DMS153 treated with DMSO at 0.1 percent for 48 hours (cell line): ENCODE measurements at regions not wholly inside any gene's neighbourhood (a gene's known extent, or its start where the extent isn't known, plus 50 kb on each side); places are given as distances from the start of the nearest gene placed in this dataset.

Experiments used
- DNase-seq: peaks from one replicate; lab custom pipeline; 2025; ENCODE audit not compliant: unreplicated experiment; lab: John Stamatoyannopoulos, UW

DNA sequence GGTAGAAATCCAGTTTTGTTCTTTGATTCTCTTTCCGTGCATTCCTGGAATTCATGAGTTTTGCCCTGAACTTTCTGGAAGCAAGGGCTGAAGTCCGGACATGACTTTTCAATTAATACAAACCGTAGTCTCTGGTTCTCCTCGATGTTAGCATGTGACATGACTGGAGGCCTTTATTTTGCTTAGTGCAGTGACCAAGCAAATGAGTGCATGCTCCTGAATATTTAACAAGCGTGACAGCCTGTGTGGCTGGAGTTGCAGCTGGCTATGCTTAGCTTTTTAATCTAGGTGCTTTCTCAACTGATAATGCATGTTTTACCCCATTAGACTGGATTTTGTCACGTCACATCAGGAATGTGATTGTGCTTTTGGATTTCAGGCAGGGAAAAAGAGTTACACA lies 302.1 kb downstream of the MAP2K6 start:
- DNase-seq: no peak

DNA sequence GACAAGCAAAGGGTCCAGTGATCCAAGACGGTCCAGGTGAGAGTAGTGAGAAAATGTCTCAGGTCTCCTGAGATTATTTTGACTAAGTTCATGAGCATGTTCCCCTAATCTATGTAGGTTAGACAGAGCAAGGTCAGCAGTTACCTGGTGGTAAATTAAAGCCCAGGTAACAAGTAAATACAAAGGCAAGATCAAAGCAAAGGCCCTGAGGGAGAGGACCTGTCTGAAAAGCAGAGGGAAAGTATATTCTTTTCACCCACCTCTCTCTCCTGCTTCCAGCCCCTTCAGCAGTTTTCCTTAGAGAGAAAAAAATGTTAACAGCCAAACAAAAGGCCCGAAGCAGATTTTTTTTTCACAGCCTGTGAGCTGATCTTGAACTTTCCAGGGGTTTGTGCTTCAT lies 302.7 kb downstream of the MAP2K6 start:
- no peak for DNase-seq

DNA sequence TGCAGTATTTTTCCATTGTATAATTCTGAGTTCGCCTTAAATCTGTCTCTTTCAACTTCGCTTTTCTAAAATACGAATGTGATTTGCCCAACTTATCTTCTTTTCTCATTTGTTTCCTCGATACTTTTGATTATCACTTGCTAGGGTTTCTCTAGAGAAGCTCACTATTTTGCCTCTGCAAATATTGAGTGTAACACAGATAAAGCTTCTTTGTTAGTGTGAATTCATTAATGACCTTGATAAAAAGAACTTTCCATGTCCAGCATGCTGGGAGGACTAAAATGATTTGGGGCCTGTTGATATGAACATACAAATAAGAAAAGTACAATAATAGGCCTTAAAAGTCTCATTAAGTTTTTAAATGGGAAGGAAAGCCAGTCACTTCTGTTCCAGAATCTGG lies 303.3 kb downstream of the MAP2K6 start:
- DNase-seq: no peak

DNA sequence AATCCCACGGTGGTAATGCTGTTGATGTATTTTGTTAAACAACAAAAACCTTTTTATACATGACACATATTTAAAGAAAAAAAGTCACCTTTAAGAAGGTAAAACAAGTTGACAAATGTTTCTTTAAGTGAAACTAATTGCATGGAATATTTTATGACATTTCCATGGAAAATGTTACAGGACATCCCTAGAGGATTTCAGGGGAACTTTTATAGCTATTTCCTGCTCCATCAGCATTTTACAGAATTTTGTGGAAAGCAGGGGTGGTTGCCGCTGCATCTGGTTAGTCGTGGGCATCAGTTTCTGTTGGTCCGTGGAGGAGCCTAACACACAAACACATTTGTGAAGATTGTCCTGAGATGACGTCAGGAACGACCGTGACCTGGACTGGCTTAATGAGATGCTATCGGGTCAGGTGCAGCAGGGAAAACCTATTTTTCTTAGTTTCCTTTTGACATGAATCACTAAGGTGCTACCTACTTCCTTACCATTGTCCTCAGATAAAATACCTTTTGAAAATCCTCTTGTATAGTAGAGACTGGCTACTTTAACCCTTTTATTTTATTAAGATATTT lies 305.1 kb downstream of the MAP2K6 start:
- DNase-seq: no peak

DNA sequence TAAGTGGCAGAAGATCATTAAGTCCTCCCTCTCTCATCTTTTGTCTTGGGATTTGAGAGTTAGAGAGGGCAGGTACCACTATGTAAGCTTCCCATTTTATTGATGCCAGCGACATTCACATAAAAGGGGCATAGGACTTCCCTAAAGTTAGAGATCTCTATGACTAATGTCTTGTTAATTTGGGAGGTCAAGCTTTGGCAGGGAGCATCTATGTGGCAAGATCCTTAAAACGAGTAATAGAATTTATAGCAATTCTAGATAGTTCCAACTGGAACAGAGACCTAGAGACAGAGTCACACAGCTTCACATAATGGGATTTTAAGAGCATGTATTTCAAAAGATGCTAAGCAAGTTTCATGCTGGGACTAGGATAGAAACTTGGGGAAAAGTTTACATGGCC lies 308.0 kb downstream of the MAP2K6 start:
- no peak for DNase-seq

DNA sequence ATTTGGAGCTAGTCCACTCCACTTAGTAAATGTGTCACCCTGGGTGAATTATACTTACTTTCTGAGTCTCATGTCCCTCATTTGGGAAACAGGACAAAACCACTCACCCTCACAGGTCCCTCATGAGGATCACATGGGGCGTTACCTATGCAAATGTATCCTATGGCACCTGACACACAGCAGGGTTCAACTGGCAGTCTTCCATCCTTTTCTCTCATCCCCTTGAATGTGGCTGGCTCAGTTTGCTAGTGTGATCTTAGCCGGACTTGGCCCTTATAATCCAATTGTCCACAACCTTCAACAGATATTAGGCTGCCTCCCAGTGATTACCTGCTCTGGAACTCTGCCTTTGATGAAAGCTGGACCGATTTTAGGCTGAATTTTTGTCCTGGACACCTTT lies 308.8 kb downstream of the MAP2K6 start:
- no peak for DNase-seq

DNA sequence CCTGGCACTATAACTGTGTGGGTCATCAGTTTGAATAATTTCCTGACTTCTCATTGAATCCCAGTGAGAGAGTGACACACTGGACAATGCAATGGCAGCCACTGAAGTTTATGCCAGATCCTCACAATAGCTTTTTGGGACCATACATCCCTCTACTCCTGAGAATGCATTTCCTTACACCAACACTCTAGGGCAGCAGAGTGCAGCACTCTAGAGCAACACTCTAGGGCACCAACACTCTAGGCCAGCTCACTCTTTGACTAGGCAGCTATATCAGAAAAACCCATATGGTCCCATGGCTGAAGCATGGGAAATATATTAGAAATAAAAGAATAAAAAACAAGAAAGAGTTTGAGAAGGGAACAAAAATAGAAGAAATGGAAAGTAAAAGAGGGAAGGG lies 309.2 kb downstream of the MAP2K6 start:
- no peak for DNase-seq

DNA sequence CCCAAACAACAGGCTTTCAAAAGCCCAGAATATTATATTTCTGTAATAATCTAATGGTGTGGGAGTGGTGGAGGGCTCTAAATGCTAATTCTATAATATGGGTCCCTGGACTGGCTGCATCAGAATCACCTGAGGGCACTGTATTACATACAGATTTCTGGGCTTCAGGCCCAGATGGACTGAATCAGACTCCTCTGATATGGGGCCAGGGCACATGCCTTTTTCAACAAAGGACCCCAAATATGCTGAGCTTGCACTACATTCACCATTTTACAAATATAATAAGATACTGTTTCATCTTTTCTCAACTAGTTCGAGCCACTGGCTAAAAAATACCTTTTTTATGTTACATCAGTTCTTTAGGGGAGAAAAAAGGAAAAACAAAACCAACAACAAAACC lies 309.7 kb downstream of the MAP2K6 start:
- DNase-seq: no peak

DNA sequence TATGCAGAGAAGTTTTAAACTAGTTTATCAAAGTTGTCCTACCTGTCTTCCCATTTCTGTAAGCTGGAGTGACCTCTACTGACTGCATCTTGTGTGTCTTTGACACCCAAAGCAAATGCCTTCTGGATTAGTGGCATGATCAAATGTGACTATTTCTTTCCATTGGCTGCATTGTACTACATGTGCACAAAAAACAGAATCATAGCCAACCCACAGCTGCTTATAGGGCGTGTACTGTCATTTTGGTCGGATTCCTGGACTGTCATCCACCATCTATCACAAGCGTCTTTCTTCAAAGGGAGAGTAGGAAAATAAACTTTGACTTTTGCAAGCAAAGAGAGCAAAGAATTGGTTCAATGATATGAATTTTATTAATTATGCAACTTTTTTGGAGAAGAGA lies 310.6 kb downstream of the MAP2K6 start:
- no peak for DNase-seq

DNA sequence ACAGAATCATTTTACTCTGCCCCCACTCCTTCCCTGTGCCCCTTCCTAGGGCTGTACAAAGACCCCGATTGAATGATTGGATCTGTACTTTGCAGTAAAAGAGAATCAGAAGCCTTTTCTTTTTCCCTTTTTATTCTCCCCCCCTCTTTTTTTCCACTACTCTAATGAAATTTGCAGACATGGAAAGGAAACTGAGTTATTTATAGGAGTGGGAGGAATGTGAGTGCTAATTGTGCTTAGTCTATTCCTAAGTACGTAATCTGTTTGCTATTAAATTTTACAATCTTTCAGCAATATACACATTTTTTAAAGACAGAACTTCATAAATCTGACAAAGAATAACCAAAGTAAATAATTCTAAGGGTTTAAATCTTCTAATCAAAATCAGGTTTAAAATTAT lies 314.3 kb downstream of the MAP2K6 start:
- no peak for DNase-seq

DNA sequence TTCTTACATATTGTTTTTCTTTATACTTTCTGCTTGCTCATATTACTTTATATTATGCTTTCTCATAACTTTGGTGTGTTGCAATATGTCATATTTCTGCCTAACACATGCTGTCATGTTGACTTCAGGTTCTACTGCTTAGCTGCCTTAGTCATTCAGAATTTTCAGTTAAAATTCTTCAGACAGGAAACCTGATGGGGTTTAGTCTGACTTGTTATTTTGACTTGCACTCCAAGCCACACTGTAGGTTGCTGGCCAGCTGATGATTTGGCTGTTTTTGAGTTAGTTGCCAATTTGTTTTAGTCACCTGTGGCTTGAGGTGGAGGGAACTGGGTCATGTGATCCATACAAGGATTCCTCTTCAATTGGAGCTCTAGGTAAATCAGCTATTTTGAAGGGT lies 315.4 kb downstream of the MAP2K6 start:
- DNase-seq: no peak

DNA sequence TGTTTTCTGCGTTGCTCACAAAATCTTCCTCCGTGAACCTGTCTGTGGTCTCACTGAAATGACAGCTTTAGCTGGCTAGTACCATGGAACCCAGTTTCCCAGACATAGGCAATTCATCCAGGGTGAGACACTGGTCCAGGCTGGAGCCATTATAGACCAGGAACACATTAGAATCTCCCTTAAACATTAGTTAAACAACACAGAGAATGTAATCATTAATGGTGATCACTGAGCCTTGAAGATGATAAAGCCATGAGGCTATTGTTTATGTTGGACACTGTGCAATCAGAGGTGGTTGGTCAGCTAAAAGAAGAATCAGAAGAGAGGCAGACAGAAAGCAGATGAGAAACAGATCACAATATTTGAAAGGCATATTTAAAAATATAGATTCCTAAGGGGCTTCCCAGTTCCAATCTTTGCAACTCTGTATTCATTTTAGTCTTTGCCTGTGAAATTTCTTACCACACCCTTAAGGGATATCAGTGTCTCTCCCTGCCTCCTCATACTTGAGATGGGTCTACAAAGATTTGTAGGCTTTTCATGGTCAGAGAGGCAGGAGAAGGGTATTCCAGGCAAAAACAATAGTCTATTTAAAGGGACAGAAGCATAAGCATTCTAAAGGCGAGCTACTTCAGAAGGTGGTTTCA lies 317.9 kb downstream of the MAP2K6 start:
- no peak for DNase-seq

DNA sequence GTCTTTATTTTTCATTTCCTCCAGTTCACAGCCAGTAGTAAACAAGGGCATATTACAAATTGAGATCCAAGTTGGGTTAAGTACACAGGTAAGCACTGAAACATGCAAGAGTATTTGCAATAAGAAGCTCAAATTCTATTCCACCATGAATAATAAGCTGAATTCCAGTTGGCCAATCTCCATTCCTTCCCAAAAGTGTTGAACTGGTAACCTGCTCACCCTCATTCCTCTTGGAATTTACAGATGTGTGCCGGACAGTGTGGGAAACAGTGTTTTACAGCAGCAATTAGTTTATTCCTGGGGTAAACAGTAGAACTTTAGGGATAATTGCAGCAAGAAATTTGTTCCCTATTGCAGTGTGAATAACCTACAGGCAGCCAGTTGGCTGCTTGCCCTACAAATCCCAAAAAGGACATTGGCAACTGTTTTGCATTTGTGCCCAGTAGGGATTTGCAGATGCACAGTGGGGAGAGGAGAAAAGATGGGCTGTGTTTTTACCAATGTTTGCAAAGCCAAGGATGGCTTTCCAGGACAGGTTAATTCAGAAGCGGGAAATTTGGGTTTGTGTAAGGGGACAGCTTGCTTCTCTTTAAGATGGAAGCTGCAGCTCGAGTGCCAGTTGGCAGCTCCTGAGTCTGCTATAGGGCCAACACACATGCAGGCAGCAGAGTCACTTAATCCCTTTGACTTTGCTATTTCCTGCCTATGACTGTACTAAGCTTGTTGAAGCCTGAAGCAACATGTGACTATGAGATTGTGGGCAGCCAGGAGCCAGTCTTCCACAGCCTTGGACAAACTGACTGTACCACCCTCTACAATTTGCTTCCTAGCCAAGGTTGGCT lies 318.9 kb downstream of the MAP2K6 start:
- DNase-seq: peak; percentile 29

DNA sequence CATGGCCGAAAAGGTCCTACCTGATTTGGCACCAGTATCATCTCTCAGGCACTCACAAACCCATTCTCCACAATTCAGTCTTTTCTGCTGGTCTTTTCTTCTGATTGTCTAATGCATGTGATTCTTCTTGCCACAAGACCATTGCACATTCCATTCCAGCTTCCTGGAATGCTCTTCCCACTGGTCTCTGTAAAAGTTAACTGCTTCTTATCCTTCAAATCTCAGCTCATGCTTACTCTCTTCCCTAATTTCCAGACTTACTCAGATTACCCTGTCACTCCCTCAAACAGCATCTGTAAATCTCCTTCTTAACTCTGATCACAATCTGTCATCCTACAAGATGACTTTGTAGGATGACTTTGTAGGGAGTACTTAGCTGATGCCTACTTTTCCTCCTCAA lies 320.2 kb downstream of the MAP2K6 start:
- no peak for DNase-seq

DNA sequence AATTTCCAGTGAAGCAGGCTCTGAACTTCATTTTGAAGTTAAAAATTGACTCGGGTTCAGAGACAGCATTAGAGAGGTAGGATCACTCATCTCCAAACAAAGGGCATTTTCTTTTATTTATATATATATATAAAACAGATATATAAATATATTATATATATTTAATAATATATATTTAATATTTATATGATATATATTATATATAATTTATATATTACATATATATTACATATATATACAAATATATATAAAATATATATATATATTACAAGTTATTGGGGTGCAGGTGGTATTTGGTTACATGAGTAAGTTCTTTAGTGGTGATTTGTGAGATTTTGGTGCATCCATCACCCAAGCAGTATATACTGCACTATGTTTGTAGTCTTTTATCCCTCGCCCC lies 320.8 kb downstream of the MAP2K6 start:
- DNase-seq: no peak

DNA sequence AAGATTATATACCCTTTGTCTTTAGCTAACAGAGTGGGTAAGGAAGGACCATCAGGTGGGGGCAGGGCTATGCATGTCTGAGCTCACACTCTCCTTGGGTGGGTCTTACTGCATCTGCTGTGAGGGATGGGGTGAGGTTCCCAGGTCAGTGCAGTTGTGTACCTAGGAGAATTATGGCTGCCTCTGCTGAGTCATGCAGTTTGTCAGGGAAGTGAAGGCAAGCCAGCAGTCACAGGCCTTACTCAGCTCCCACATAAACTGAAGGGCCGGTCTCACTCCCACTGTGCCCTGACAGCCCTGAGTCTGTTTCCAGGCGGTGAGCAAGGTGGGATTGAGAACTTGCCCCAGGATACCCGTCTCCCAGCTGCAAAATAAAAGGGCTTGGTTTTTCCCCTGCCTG lies 328.6 kb downstream of the MAP2K6 start:
- DNase-seq: no peak

DNA sequence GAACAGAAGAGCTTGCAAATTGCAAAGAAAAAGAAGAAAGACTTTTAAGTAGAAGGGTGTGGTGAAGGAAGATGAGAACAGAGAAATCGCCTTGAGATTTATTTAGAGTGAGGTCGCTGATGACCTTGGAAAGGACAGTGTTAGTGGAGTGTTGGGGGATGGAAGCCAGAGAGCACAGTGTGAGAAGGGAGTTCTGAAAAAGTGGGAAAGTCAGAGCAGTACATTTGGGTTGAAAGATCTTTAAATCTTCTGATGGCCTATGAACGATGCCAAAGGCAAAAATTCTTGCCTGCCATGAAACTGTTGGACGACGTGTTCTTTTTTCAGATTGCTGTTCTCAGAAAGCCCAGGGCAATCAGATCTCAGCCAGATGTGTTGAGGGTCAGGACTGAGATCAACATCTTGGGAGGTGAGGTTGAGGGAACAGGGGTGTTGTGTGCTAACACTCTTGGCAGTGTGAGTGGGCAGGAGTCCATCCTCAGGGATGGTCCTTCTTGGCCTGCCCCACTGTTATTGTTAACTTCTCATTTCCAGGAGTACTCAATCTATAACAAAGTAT lies 330.1 kb downstream of the MAP2K6 start:
- no peak for DNase-seq

DNA sequence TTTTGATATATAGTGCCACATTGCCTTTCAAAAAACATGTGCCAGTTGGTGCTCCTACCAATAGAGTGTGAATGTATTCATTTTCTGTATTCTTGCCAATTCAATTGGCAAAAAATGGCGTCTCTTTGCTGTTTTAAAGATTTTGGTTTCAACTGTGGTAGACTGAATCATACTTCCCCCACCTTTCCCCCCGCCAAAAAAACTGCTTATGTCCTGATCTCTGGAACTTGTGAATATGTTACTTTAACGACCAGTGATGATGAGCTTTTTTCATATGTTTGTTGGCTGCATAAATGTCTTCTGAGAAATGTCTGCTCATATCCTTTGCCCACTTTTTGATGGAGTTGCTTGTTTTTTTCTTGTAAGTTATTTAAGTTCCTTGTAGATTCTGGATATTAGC lies 325.1 kb upstream of the KCNJ16 start:
- no peak for DNase-seq

DNA sequence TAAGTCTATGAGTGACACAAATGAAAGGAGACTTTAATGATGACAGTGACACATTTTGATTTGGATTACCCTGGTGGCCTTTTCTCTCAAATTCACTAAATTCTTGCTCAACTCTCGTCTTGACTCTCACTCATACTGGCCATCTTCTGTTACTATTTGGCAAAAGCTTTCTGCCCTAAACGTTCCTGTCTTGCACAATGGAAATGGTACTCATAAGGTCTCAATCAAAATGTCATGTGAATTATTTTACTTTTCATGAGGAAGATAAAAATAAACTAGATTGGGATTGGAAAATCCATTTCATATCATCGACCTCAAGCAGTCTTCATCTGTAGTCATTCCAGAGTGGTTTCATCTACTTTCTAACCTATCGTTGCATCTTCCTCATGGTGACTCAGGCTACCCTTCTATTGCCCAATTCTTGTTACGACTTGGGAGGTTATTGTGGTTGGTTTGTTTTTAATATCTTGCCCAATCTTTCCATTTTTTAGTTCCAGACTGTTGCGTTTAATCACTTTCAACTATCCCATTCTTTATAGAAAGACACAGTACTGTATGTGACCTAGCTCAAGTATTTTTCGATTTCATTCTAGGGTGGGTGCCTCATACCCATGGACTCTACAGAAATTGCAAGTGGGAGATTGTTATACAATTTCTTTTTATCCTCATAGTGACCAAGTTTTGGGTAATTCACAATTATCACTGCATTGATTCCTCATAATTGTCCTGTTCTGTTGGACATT lies 317.2 kb upstream of the KCNJ16 start:
- no peak for DNase-seq

DNA sequence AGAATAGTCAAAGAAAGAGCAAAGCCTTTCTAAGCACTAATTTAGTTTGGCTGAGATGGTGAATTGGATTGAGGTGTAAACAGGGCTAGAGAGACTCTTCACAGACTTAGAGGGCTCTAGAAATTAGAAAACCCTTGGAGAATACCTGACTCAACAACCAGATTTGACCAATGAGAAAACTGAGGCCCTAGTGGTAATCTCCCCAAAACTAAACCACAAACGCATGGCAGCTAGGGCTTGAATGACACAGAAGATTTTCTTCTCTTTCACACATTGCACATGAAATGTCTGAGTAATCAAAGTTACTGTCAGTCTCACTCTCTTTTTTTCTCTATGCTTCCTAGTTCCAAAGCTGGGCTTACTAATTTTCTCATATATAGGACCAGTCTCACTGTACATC lies 314.5 kb upstream of the KCNJ16 start:
- DNase-seq: no peak

DNA sequence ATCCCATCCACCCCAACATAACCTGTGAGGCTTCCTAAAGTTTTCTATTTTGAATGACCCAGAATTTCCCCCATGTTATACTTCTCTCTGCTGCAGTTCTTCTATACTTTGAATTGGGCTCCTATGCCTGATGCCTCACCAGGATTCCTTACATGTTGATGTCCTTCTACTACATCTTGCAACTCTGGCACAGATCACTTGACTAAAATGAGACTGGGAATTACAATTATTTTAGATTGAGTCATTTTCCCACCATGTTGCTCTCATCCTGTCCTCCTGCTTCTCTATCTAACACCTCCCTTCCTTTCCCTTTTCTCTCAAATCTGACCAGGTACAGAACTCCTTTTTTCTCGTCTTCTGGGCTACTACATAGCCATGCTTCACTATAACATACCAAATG lies 314.0 kb upstream of the KCNJ16 start:
- no peak for DNase-seq
